HEK293 (cell line): ENCODE measurements at regions not wholly inside any gene's neighbourhood (a gene's known extent, or its start where the extent isn't known, plus 50 kb on each side); places are given as distances from the start of the nearest gene placed in this dataset.

ENCODE experiments used
- CTCF ChIA-PET: fragments of 350-600 bp; formaldehyde crosslinking; extraction: SDS; loops from one replicate; lab custom pipeline; 2021; ENCODE audit warnings: antibody characterized with exemption; lab: Yijun Ruan, JAX
- POLR2A ChIA-PET: fragments of 300-600 bp; formaldehyde crosslinking; extraction: SDS; loops from one replicate; lab custom pipeline; 2020; ENCODE audit warnings: antibody characterized with exemption, inconsistent platforms; lab: Yijun Ruan, JAX
- H3K27ac ChIP-seq: fragments of 200-500 bp; sonication (Bioruptor generic); 2 replicates; pipeline ENCODE4 v1.5.1; 2014; ENCODE audit warnings: low read depth, low read length, control low read depth, inconsistent platforms; ENCODE audit errors: extremely low read depth
- H3K36me3 ChIP-seq, 2 experiments: fragments of 200-500 bp in 1 of 2; sonication (Bioruptor generic) in 1 of 2; 1 replicate in 1 of 2; 2 replicates in 1 of 2; pipeline ENCODE4 v1.5.1; 2014 to 2017; ENCODE audit warnings: inconsistent platforms in 2 of 2, low read length in 2 of 2; ENCODE audit not compliant: control insufficient read depth in 2 of 2, insufficient read depth in 1 of 2
- H3K4me1 ChIP-seq: fragments of 200-500 bp; sonication (Bioruptor generic); 2 replicates; pipeline ENCODE4 v1.5.1; 2014; ENCODE audit warnings: mild to moderate bottlenecking, low read length, inconsistent platforms; ENCODE audit not compliant: control insufficient read depth, insufficient read depth
- H3K4me3 ChIP-seq: 2 replicates; pipeline ENCODE4 v1.5.1; 2011; ENCODE audit warnings: low read depth, mild to moderate bottlenecking, control low read depth, low read length, moderate library complexity
- H3K9me3 ChIP-seq: fragments of 200-500 bp; sonication (Bioruptor generic); 2 replicates; pipeline ENCODE4 v1.5.1; 2014; ENCODE audit warnings: low read depth, low read length, inconsistent platforms; ENCODE audit not compliant: control insufficient read depth, insufficient read depth
- BCL11A ChIP-seq: fragments of 450-650 bp; formaldehyde crosslinking; IDR thresholded peaks from 2 replicates; pipeline ENCODE4 v1.5.1; 2016; ENCODE audit warnings: low read depth, missing biosample characterization, missing genetic modification characterization
- RBAK ChIP-seq: fragments of 450-650 bp; formaldehyde crosslinking; IDR thresholded peaks from 2 replicates; pipeline ENCODE4 v1.5.1; 2016; ENCODE audit warnings: missing biosample characterization, missing genetic modification characterization
- SP3 ChIP-seq: fragments of 450-650 bp; formaldehyde crosslinking; IDR thresholded peaks from 2 replicates; pipeline ENCODE4 v1.5.1; 2016; ENCODE audit warnings: missing biosample characterization, missing genetic modification characterization
- SP7 ChIP-seq: fragments of 450-650 bp; formaldehyde crosslinking; IDR thresholded peaks from 2 replicates; pipeline ENCODE4 v1.5.1; 2016; ENCODE audit warnings: missing biosample characterization, missing genetic modification characterization
- TCF7L2 ChIP-seq: IDR thresholded peaks from 2 replicates; pipeline ENCODE4 v1.6.1; 2011; ENCODE audit warnings: low read depth, mild to moderate bottlenecking, inconsistent platforms, low read length, moderate library complexity, borderline replicate concordance
- ZFP69B ChIP-seq: fragments of 450-650 bp; formaldehyde crosslinking; IDR thresholded peaks from 2 replicates; pipeline ENCODE4 v1.5.1; 2016; ENCODE audit warnings: missing biosample characterization, missing genetic modification characterization
- ZNF157 ChIP-seq: fragments of 450-650 bp; formaldehyde crosslinking; IDR thresholded peaks from 2 replicates; pipeline ENCODE4 v1.5.1; 2016; ENCODE audit warnings: missing biosample characterization, missing genetic modification characterization
- ZNF223 ChIP-seq: fragments of 450-650 bp; formaldehyde crosslinking; IDR thresholded peaks from 2 replicates; pipeline ENCODE4 v1.5.1; 2016; ENCODE audit warnings: missing biosample characterization, missing genetic modification characterization
- ZNF23 ChIP-seq: fragments of 450-650 bp; formaldehyde crosslinking; IDR thresholded peaks from 2 replicates; pipeline ENCODE4 v1.5.1; 2016; ENCODE audit warnings: missing biosample characterization, missing genetic modification characterization, borderline replicate concordance
- ZNF48 ChIP-seq: fragments of 450-650 bp; formaldehyde crosslinking; IDR thresholded peaks from 2 replicates; pipeline ENCODE4 v1.5.1; 2016; ENCODE audit warnings: missing biosample characterization, missing genetic modification characterization
- ZNF521 ChIP-seq: fragments of 450-650 bp; formaldehyde crosslinking; IDR thresholded peaks from 2 replicates; pipeline ENCODE4 v1.5.1; 2017; ENCODE audit warnings: missing biosample characterization, mild to moderate bottlenecking, missing genetic modification characterization
- ZNF530 ChIP-seq: fragments of 450-650 bp; formaldehyde crosslinking; IDR thresholded peaks from 2 replicates; pipeline ENCODE4 v1.5.1; 2016; ENCODE audit warnings: low read depth, missing biosample characterization, missing genetic modification characterization
- ZNF548 ChIP-seq: fragments of 450-650 bp; formaldehyde crosslinking; IDR thresholded peaks from 2 replicates; pipeline ENCODE4 v1.5.1; 2016; ENCODE audit warnings: missing biosample characterization, missing genetic modification characterization
- ZNF549 ChIP-seq: fragments of 450-650 bp; IDR thresholded peaks from 2 replicates; pipeline ENCODE4 v1.5.1; 2018; ENCODE audit warnings: missing biosample characterization, missing genetic modification characterization, mild to moderate bottlenecking, inconsistent platforms, moderate library complexity
- ZNF571 ChIP-seq: fragments of 450-650 bp; formaldehyde crosslinking; IDR thresholded peaks from 2 replicates; pipeline ENCODE4 v1.5.0; 2017; ENCODE audit warnings: missing biosample characterization, missing genetic modification characterization
- ZNF658 ChIP-seq: fragments of 450-650 bp; formaldehyde crosslinking; IDR thresholded peaks from 2 replicates; pipeline ENCODE4; 2016; ENCODE audit warnings: missing biosample characterization, missing genetic modification characterization
- ZNF792 ChIP-seq: fragments of 450-650 bp; formaldehyde crosslinking; IDR thresholded peaks from 2 replicates; pipeline ENCODE4 v1.5.1; 2016; ENCODE audit warnings: missing biosample characterization, missing genetic modification characterization
- TF ChIP-seq, protein P1 (sequence below): fragments of 450-650 bp; formaldehyde crosslinking; IDR thresholded peaks from 2 replicates; pipeline ENCODE4 v1.5.1; 2016; ENCODE audit warnings: missing biosample characterization, missing genetic modification characterization, low read depth
- TF ChIP-seq, protein P2 (sequence below): fragments of 450-650 bp; formaldehyde crosslinking; IDR thresholded peaks from 2 replicates; pipeline ENCODE4 v1.5.1; 2017; ENCODE audit warnings: missing biosample characterization, missing genetic modification characterization
- TF ChIP-seq, protein P3 (sequence below): fragments of 450-650 bp; formaldehyde crosslinking; conservative IDR thresholded peaks from 2 replicates; pipeline ENCODE4 v1.5.1; 2016; ENCODE audit warnings: low read depth, missing biosample characterization, missing genetic modification characterization

- H3K4me1 ChIP-seq = no peaks in the 10 kb centered on the region
Observed at GRCh38 chr16:64309398-64310110, 812.3 kb downstream of the CDH11 start.

GRCh38 chr16:64308721-64309120 lies 813.1 kb downstream of the CDH11 start:
- no peaks in the 10 kb centered on the region for H3K4me1 ChIP-seq
- ChIA-PET POLR2A (no interaction called here), CTCF (no interaction called here)
- no peak overlapping the region for H3K27ac ChIP-seq
- H3K4me3 ChIP-seq = no peak overlapping the region
- H3K36me3 ChIP-seq = no peaks in the 10 kb centered on the region
- H3K9me3 ChIP-seq = no peaks in the 10 kb centered on the region
- TF ChIP-seq ZFP69B (tag by site-specific recombination) (no peak), ZNF571 (tag by site-specific recombination) (no peak)

More at GRCh38 chr16:64309398-64310110, 812.3 kb downstream of the CDH11 start:
- POLR2A ChIA-PET = no interaction called here
- TF ChIP-seq SP7 (no peak), ZNF23 (tag by site-specific recombination) (no peak), ZNF223 (tag by site-specific recombination) (no peak), ZNF157 (tag by site-specific recombination) (no peak), ZNF48 (tag by site-specific recombination) (no peak), ZNF521 (tag by site-specific recombination) (no peak), ZNF530 (tag by site-specific recombination) (no peak), SP3 (tag by site-specific recombination) (no peak), RBAK (tag by site-specific recombination) (no peak), ZNF792 (tag by site-specific recombination) (no peak), TCF7L2 (no peak), BCL11A (tag by site-specific recombination) (no peak), ZNF658 (no peak), ZNF549 (tag by site-specific recombination) (no peak), ZNF548 (tag by site-specific recombination) (no peak)
- TF ChIP-seq, protein P1, sequence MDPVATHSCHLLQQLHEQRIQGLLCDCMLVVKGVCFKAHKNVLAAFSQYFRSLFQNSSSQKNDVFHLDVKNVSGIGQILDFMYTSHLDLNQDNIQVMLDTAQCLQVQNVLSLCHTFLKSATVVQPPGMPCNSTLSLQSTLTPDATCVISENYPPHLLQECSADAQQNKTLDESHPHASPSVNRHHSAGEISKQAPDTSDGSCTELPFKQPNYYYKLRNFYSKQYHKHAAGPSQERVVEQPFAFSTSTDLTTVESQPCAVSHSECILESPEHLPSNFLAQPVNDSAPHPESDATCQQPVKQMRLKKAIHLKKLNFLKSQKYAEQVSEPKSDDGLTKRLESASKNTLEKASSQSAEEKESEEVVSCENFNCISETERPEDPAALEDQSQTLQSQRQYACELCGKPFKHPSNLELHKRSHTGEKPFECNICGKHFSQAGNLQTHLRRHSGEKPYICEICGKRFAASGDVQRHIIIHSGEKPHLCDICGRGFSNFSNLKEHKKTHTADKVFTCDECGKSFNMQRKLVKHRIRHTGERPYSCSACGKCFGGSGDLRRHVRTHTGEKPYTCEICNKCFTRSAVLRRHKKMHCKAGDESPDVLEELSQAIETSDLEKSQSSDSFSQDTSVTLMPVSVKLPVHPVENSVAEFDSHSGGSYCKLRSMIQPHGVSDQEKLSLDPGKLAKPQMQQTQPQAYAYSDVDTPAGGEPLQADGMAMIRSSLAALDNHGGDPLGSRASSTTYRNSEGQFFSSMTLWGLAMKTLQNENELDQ (tag by site-specific recombination) = no peak
- TF ChIP-seq, protein P2, sequence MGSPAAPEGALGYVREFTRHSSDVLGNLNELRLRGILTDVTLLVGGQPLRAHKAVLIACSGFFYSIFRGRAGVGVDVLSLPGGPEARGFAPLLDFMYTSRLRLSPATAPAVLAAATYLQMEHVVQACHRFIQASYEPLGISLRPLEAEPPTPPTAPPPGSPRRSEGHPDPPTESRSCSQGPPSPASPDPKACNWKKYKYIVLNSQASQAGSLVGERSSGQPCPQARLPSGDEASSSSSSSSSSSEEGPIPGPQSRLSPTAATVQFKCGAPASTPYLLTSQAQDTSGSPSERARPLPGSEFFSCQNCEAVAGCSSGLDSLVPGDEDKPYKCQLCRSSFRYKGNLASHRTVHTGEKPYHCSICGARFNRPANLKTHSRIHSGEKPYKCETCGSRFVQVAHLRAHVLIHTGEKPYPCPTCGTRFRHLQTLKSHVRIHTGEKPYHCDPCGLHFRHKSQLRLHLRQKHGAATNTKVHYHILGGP (tag by site-specific recombination) = no peak
- TF ChIP-seq, protein P3, sequence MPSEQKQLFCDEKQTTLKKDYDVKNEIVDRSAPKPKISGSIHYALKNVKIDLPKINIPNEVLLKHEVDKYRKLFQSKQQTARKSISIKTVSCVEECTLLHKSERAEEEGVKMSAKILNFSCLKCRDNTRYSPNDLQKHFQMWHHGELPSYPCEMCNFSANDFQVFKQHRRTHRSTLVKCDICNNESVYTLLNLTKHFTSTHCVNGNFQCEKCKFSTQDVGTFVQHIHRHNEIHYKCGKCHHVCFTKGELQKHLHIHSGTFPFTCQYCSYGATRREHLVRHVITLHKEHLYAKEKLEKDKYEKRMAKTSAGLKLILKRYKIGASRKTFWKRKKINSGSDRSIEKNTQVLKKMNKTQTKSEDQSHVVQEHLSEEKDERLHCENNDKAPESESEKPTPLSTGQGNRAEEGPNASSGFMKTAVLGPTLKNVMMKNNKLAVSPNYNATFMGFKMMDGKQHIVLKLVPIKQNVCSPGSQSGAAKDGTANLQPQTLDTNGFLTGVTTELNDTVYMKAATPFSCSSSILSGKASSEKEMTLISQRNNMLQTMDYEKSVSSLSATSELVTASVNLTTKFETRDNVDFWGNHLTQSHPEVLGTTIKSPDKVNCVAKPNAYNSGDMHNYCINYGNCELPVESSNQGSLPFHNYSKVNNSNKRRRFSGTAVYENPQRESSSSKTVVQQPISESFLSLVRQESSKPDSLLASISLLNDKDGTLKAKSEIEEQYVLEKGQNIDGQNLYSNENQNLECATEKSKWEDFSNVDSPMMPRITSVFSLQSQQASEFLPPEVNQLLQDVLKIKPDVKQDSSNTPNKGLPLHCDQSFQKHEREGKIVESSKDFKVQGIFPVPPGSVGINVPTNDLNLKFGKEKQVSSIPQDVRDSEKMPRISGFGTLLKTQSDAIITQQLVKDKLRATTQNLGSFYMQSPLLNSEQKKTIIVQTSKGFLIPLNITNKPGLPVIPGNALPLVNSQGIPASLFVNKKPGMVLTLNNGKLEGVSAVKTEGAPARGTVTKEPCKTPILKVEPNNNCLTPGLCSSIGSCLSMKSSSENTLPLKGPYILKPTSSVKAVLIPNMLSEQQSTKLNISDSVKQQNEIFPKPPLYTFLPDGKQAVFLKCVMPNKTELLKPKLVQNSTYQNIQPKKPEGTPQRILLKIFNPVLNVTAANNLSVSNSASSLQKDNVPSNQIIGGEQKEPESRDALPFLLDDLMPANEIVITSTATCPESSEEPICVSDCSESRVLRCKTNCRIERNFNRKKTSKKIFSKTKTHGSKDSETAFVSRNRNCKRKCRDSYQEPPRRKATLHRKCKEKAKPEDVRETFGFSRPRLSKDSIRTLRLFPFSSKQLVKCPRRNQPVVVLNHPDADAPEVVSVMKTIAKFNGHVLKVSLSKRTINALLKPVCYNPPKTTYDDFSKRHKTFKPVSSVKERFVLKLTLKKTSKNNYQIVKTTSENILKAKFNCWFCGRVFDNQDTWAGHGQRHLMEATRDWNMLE = no peak
- TF ChIP-seq, all 188 proteins: peak for 0
- Histone ChIP-seq H3K4me3 (no peak overlapping the region), H3K9me3 (no peaks in the 10 kb centered on the region), H3K36me3 (no peaks in the 10 kb centered on the region), H3K27ac (no peak overlapping the region)
- CTCF ChIA-PET = no interaction called here
